GM18498 (cell line): ENCODE measurements at regions not wholly inside any gene's neighbourhood (a gene's known extent, or its start where the extent isn't known, plus 50 kb on each side); places are given as distances from the start of the nearest gene placed in this dataset.
"Not testable (repeated sequence)": the region's sequence is repeated elsewhere in the genome, so short reads cannot be mapped to it uniquely, and the experiment has no call there.

Experiments
- ATAC-seq: cut with Tn5 transposase; IDR thresholded peaks from one replicate; pipeline ENCODE4 v1.9.1; 2021; ENCODE audit warnings: mild to moderate bottlenecking, moderate library complexity; ENCODE audit not compliant: unreplicated experiment

GRCh38 chr4:69013933-69014332 lies 62.3 kb upstream of the UGT2A3 start:
- ATAC-seq: not testable (repeated sequence)

GRCh38 chr4:69017986-69018385 lies 66.4 kb upstream of the UGT2A3 start:
- not testable (repeated sequence) for ATAC-seq

GRCh38 chr4:69019538-69020461 lies 68.2 kb upstream of the UGT2A3 start:
- not testable (repeated sequence) for ATAC-seq

DNA sequence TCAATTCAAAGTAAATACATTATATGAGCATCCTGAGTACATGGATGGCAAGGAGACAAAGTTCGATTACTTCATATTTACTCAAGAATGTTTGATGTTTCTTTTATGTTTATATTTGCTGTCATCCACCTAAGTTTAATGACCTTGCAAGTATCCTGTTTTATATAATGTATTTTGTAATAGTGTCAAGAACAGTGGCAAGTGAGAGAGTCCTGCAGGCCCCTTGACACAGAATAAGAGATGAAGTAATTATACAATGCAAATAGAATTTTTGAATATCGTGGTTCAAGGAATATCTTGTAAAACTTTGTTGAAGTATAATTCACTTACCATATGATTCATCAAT lies 68.8 kb upstream of the UGT2A3 start:
- not testable (repeated sequence) for ATAC-seq

DNA sequence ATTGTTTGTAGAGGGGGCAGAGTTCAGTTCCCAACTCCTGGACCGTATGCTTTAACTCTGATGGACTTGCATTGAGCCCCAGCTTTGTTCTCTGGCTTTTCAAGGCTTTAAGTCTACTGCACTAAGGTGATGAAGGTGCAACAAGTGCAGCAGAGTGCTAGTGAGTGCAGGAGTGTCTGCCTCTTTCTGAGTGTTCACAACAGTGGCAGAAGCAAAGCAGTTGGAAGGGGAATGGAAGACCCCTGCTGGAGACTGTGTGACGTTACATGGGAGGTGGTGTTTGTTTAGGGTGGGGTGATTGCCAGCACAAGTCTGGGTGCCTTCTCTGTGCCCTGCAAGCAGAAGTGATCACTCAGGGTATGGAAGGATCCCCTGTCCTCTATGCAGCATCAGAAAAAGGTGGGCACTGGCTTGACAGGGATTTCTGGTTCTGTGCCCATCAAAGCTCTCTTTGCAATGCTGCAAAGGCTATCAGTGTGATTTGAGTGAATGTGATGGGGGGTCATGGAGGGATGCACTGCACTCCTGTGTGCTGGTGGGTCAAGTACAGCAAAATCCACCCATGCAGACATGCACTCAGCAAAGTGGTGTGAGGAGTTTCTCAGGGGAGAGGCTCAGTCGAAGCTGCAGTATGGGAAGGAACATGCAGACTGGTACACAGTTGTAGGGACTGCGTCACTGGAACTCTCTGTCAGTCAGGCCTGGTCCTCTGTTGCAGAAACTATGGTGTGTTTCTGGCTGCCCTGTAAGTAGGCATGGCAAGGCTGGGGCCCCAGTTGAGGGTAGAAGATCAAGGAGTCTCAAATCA lies 70.9 kb upstream of the UGT2B7 start:
- ATAC-seq: peak; percentile 88

DNA sequence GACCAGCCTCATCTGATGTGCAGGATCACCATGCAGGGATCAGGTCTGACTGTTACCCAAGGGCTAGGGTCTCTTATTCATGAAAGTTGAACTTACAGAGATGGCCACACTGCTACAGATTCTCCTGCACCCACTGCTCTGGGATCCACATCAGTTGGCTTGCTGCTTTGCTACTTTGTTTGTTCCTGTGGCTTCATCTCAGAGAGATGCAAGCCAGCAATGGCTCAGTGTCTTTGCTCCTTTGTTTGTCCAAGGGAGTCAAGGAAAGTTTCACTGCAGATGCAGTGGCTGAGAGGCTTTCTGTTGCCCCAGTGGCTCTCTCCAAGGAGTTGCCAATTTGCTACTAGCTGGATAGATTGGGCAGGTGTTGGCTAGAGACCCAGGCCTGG lies 70.3 kb upstream of the UGT2B7 start:
- no peak for ATAC-seq

- ATAC-seq: no peak
Measured at GRCh38 chr4:69026974-69027373, 69.3 kb upstream of the UGT2B7 start.

- ATAC-seq: no peak
Measured at GRCh38 chr4:69030326-69030725, 65.9 kb upstream of the UGT2B7 start.

DNA sequence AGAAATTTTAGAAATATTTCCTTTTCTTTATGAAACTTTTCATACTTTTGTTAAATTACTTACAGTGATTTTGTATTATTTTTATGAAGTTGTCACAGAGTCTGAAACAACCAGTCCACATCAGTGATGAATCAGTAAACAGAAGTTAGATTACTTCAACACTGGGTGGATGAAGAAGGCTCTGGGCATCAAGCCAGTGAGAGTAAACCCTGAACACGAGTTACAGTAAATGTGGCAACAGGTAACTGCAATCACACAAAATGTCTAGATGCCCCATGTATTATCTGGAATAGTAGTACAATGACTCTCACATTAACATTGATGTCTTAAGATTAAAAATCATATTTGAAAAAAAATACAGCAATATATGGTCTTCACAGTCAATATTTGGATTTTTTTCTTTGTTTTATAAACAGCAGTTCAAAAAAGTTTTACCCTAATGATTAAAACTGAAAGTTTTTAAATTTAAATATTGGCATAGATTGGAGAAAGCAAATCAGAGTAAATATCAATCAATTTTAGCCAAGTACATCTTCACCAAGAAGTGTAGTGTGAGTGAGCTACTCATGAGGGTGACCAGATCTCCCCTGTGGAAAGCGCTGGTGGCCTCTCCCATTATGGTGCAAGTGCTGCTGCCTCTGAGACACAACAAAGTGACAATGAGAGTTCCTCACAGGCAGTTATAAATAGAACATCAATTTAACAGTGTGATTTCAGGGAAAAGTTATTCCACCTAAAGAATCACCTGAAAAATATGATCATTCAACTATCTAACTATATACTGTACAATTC lies 63.2 kb upstream of the UGT2B7 start:
- ATAC-seq: no peak

DNA sequence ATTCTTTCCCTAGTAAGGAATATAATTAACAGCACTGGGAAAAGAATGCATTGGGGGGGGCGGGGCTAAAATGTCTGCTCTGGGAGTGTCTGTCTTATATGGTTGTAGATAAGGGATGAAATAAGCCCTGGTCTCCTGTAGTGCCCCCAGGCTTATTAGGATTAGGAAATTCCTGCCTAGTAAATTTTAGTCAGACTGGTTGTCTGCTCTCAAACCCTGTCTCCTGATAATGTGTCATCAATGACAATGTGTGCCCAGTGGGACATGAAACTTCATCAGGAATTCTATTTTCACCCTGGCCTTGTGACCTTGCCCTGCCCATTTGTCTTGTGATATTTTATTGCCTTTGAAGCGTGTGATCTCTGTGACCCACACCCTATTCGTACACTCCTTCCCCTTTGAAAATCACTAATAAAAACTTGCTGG lies 61.9 kb upstream of the UGT2B7 start:
- ATAC-seq: not testable (repeated sequence)

GRCh38 chr4:69038582-69038981 lies 57.7 kb upstream of the UGT2B7 start:
- ATAC-seq: no peak

DNA sequence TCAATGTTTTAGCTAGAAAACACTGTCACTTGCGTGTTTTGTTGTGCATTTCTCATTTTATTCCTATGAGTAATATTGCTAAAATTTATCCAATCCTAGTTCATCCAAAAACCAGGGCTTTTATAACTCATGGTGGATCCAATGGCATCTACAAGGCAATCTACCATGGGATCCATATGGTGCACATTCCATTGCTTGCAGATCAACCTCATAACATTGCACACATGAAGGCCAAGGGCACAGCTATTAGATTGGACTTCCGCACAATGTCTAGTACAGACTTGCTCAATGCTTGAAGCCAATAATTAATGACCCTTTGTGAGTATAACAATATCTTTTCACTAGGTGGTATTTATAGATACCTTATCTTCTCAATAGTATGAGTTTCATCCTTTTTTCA lies 57.2 kb upstream of the UGT2B7 start:
- ATAC-seq: no peak

DNA sequence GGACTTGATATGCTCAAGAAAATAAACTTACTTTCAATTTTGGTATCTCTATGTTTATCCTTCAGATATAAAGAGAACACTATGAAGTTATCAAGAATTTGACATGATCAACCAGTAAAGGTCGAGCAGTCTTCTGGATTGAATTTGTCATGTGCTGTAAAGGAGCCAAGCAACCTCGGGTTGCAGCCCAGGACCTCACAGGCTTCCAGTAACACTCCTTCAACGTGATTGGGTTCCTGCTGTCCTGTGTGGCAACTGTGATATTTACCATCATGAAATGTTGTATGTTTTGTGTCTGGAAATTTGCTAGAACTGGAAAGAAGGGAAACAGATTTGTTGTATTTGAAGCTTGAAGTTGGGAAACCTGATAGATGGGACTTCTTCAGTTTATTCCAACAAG lies 52.0 kb upstream of the UGT2B7 start:
- ATAC-seq: no peak
